ENCODE measurements at regions not wholly inside any gene's neighbourhood (a gene's known extent, or its start where the extent isn't known, plus 50 kb on each side); places are given as distances from the start of the nearest gene placed in this dataset.

- in situ Hi-C loops (cut with MboI) = no loop called here
- Histone ChIP-seq H3K79me2 (ENCODE audit: control insufficient read depth, insufficient read depth, low read length) (no peaks in the 10 kb centered on the region), H3K9me3 (replicated peaks; ENCODE audit: control insufficient read depth, insufficient read depth, low read depth, low read length) (0 out of 2 replicates have a peak, but pooled peaks cover 2% of the 10 kb centered on the region), H3K36me3 (ENCODE audit: control insufficient read depth, insufficient read depth, low read length) (no peaks in the 10 kb centered on the region), H3K4me2 (ENCODE audit: insufficient read depth, low read length) (no peak overlapping the region), H3K4me1 (replicated peaks in 1 of 2; ENCODE audit: control insufficient read depth in 2 of 2, insufficient read depth in 2 of 2, low read length in 2 of 2) (no peaks in the 10 kb centered on the region), H3K27me3 (ENCODE audit: control insufficient read depth in 2 of 2, insufficient read depth in 2 of 2, low read length in 2 of 2) (no peaks in the 10 kb centered on the region), H2AFZ (ENCODE audit: low read depth, low read length) (no peak overlapping the region), H3K4me3 (no peak overlapping the region), H3K9ac (ENCODE audit: insufficient read depth in 1 of 2, low read depth in 2 of 2, low read length in 2 of 2) (no peak overlapping the region), H4K20me1 (replicated peaks; ENCODE audit: control insufficient read depth, insufficient read depth, low read length) (no peaks in the 10 kb centered on the region), H3K27ac (ENCODE audit: extremely low read depth, low read depth, low read length) (no peak overlapping the region), H3K9me1 (ENCODE audit: control insufficient read depth, insufficient read depth, low read length) (no peaks in the 10 kb centered on the region)
- FAIRE-seq (no peak), ATAC-seq (no peak), DNase-seq (ENCODE audit: extremely low read depth in 1 of 4, low spot score in 3 of 4) (no peak)
- intact Hi-C loops (cut with micrococcal nuclease) = no loop called here
- BruUV-seq (replicated peaks) = no TSS peak
- TF ChIP-seq ATF7 (IDR thresholded peaks at IDR 0.05) (no peak), RBM14 (IDR thresholded peaks at IDR 0.05; ENCODE audit: borderline replicate concordance, insufficient read depth, low read depth, low read length) (no peak), UBTF (IDR thresholded peaks at IDR 0.05; ENCODE audit: borderline replicate concordance in 1 of 2, low read depth in 2 of 2, low read length in 2 of 2) (no peak), POLR2B (IDR thresholded peaks at IDR 0.05; ENCODE audit: low read depth, partially characterized antibody) (no peak), KLF13 (tag; IDR thresholded peaks at IDR 0.05; ENCODE audit: borderline replicate concordance, low read depth) (no peak), NFE2 (IDR thresholded peaks at IDR 0.05; ENCODE audit: low read depth) (no peak), RFX7 (CRISPR knock-in tag; IDR thresholded peaks at IDR 0.05) (no peak), CHD2 (IDR thresholded peaks at IDR 0.05; ENCODE audit: low read depth, low read length) (no peak), TOE1 (IDR thresholded peaks at IDR 0.05; ENCODE audit: borderline replicate concordance) (no peak), TOE1 (CRISPR knock-in tag; IDR thresholded peaks at IDR 0.05; ENCODE audit: borderline replicate concordance, low read depth) (no peak)
- TF ChIP-seq, protein P1, sequence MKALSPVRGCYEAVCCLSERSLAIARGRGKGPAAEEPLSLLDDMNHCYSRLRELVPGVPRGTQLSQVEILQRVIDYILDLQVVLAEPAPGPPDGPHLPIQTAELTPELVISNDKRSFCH (CRISPR knock-in tag; IDR thresholded peaks at IDR 0.05) = no peak
- TF ChIP-seq, protein P1 (tag; IDR thresholded peaks at IDR 0.05) = no peak
- TF ChIP-seq, protein P2, sequence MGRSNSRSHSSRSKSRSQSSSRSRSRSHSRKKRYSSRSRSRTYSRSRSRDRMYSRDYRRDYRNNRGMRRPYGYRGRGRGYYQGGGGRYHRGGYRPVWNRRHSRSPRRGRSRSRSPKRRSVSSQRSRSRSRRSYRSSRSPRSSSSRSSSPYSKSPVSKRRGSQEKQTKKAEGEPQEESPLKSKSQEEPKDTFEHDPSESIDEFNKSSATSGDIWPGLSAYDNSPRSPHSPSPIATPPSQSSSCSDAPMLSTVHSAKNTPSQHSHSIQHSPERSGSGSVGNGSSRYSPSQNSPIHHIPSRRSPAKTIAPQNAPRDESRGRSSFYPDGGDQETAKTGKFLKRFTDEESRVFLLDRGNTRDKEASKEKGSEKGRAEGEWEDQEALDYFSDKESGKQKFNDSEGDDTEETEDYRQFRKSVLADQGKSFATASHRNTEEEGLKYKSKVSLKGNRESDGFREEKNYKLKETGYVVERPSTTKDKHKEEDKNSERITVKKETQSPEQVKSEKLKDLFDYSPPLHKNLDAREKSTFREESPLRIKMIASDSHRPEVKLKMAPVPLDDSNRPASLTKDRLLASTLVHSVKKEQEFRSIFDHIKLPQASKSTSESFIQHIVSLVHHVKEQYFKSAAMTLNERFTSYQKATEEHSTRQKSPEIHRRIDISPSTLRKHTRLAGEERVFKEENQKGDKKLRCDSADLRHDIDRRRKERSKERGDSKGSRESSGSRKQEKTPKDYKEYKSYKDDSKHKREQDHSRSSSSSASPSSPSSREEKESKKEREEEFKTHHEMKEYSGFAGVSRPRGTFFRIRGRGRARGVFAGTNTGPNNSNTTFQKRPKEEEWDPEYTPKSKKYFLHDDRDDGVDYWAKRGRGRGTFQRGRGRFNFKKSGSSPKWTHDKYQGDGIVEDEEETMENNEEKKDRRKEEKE (IDR thresholded peaks at IDR 0.05; ENCODE audit: borderline replicate concordance in 1 of 2, control insufficient read depth in 1 of 2, low read depth in 2 of 2, low read length in 1 of 2) = no peak
- TF ChIP-seq, protein P3, sequence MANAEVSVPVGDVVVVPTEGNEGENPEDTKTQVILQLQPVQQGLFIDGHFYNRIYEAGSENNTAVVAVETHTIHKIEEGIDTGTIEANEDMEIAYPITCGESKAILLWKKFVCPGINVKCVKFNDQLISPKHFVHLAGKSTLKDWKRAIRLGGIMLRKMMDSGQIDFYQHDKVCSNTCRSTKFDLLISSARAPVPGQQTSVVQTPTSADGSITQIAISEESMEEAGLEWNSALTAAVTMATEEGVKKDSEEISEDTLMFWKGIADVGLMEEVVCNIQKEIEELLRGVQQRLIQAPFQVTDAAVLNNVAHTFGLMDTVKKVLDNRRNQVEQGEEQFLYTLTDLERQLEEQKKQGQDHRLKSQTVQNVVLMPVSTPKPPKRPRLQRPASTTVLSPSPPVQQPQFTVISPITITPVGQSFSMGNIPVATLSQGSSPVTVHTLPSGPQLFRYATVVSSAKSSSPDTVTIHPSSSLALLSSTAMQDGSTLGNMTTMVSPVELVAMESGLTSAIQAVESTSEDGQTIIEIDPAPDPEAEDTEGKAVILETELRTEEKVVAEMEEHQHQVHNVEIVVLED (CRISPR knock-in tag; IDR thresholded peaks at IDR 0.05) = no peak
- CTCF ChIA-PET (ENCODE audit: low intra/inter-chr PET ratio) = interaction anchor here (0.7 kb wide), 1 partner anchor 114 kb away, joined by 3 read pairs; no protein-coding TSS in a partner anchor
- POLR2A ChIA-PET = no interaction called here
These were observed 157.8 kb upstream of the AADAT start for GRCh38 chr4:170247596-170247995.

Data from K562 (cell line).